Mesendoderm (in vitro differentiated cells): ENCODE measurements at regions not wholly inside any gene's neighbourhood (a gene's known extent, or its start where the extent isn't known, plus 50 kb on each side); places are given as distances from the start of the nearest gene placed in this dataset.

Experiments
- DNase-seq: peaks from one replicate; pipeline ENCODE4 v3.0.0; 2013
- H2AK5ac ChIP-seq: 2 replicates; pipeline ENCODE4 v1.6.1; 2013; ENCODE audit warnings: low read length, inconsistent platforms
- H2BK120ac ChIP-seq: 2 replicates; pipeline ENCODE4 v1.6.1; 2013; ENCODE audit warnings: low read depth, mild to moderate bottlenecking, low read length, moderate library complexity, mixed read lengths
- H2BK15ac ChIP-seq: replicated peaks from 2 replicates; pipeline ENCODE4 v1.6.1; 2013; ENCODE audit warnings: low read depth, mild to moderate bottlenecking, moderate library complexity
- H2BK5ac ChIP-seq: 2 replicates; pipeline ENCODE4 v1.6.1; 2013; ENCODE audit warnings: low read length, inconsistent platforms
- H3K18ac ChIP-seq: 2 replicates; pipeline ENCODE4 v1.6.1; 2013; ENCODE audit warnings: mild to moderate bottlenecking, low read length, mixed read lengths
- H3K23ac ChIP-seq: one replicate; pipeline ENCODE4 v1.6.1; 2013; ENCODE audit warnings: low read length
- H3K27ac ChIP-seq: 2 replicates; pipeline ENCODE4 v1.5.1; 2013; ENCODE audit warnings: low read depth, mild to moderate bottlenecking, inconsistent platforms, low read length, moderate library complexity
- H3K27me3 ChIP-seq: 2 replicates; pipeline ENCODE4 v1.6.1; 2013; ENCODE audit warnings: low read length, control low read depth, mild to moderate bottlenecking, inconsistent platforms; ENCODE audit not compliant: insufficient read depth, poor library complexity
- H3K36me3 ChIP-seq: 2 replicates; pipeline ENCODE4 v1.6.1; 2013; ENCODE audit warnings: low read length, inconsistent platforms; ENCODE audit not compliant: control insufficient read depth, insufficient read depth
- H3K4ac ChIP-seq: one replicate; pipeline ENCODE4 v1.6.1; 2013; ENCODE audit warnings: low read depth, mild to moderate bottlenecking, low read length, moderate library complexity
- H3K4me1 ChIP-seq: 2 replicates; pipeline ENCODE4 v1.6.1; 2013; ENCODE audit warnings: low read depth, low read length, inconsistent platforms; ENCODE audit not compliant: control insufficient read depth
- H3K4me2 ChIP-seq: 2 replicates; pipeline ENCODE4 v1.6.1; 2013; ENCODE audit warnings: low read length
- H3K4me3 ChIP-seq: 2 replicates; pipeline ENCODE4 v1.5.1; 2013; ENCODE audit warnings: mild to moderate bottlenecking, low read length
- H3K56ac ChIP-seq: one replicate; pipeline ENCODE4 v1.6.1; 2013; ENCODE audit warnings: low read length
- H3K79me1 ChIP-seq: 2 replicates; pipeline ENCODE4 v1.6.1; 2013; ENCODE audit warnings: low read length, inconsistent platforms
- H3K79me2 ChIP-seq: 2 replicates; pipeline ENCODE4 v1.6.1; 2013; ENCODE audit warnings: mild to moderate bottlenecking, low read length; ENCODE audit not compliant: control insufficient read depth, insufficient read depth
- H3K9ac ChIP-seq: 2 replicates; pipeline ENCODE4 v1.6.1; 2013; ENCODE audit warnings: low read length, inconsistent platforms
- H4K5ac ChIP-seq: one replicate; pipeline ENCODE4 v1.6.1; 2013; ENCODE audit warnings: low read length
- H4K8ac ChIP-seq: one replicate; pipeline ENCODE4 v1.6.1; 2013; ENCODE audit warnings: low read depth, mild to moderate bottlenecking, control low read depth, low read length, moderate library complexity
- WGBS: extraction: QIAGEN DNeasy Blood & Tissue Kit; methylation state at CpG from one replicate; pipeline ENCODE4 v1.1.7; 2013; ENCODE audit warnings: low lambda C conversion rate, missing lambda C conversion rate; ENCODE audit not compliant: insufficient coverage; ENCODE audit errors: extremely low coverage; 5-methylcytosine and 5-hydroxymethylcytosine counted together

DNA sequence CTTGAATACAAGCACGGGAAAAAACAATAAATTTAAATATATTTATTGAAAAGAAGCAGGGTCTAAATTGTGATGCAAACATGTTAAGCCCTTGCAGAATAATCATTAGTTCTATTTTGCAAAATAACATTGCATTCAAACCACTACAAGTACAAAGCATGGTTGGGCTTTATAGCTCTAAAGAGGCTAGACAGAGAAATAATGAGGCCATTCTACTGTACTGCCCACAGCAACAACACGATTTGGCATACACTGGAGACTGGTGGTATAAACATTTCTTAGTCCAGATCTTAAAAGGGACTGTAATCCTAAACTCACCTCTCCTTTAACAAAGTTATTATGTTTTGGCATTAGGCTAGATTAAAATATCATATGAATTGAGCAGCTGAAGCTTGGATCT lies 204.3 kb upstream of the LRIG1 start:
- no peak overlapping the region for H3K23ac ChIP-seq
- H2BK120ac ChIP-seq, result no peak overlapping the region
- no peak for DNase-seq
- no peak overlapping the region for H3K4me2 ChIP-seq
- no peak overlapping the region for H4K8ac ChIP-seq
- H3K4ac ChIP-seq, result no peak overlapping the region
- no peak overlapping the region for H2BK5ac ChIP-seq
- WGBS, result no CpG with 5 or more reads among the region's 2 CpGs
- no peaks in the 10 kb centered on the region for H3K36me3 ChIP-seq
- no peak overlapping the region for H3K4me3 ChIP-seq
- no peak overlapping the region for H2AK5ac ChIP-seq
- no peak overlapping the region for H3K27ac ChIP-seq
- H4K5ac ChIP-seq, result no peak overlapping the region
- no peaks in the 10 kb centered on the region for H3K79me2 ChIP-seq
- no peak overlapping the region for H3K9ac ChIP-seq
- H3K4me1 ChIP-seq, result no peaks in the 10 kb centered on the region
- H3K18ac ChIP-seq, result no peak overlapping the region
- H3K27me3 ChIP-seq, result no peaks in the 10 kb centered on the region
- H2BK15ac ChIP-seq, result no peak overlapping the region
- no peaks in the 10 kb centered on the region for H3K79me1 ChIP-seq
- H3K56ac ChIP-seq, result no peak overlapping the region

DNA sequence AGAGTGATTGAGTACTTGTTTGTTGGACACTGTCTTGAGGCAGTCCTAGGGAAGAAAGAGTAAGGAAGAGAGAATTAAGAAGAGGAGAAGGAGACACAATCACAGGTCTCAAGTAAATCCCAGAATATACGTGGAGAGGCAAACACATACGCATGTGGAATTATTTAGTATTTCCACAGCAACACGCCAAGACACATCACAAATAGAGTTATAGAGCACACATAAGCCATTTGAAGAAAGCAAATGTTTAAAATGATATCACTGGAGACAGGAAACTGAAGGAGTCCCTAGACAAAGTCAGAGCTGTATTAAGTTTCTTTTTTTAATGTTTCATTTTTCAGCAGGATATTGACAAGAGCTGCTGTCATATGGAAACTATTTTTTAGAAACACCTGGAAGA lies 206.1 kb upstream of the LRIG1 start:
- Histone ChIP-seq H2BK5ac (no peak overlapping the region), H3K27ac (no peak overlapping the region), H3K36me3 (no peaks in the 10 kb centered on the region), H2AK5ac (no peak overlapping the region), H4K5ac (no peak overlapping the region), H3K4ac (no peak overlapping the region), H3K4me3 (no peak overlapping the region), H3K79me2 (no peaks in the 10 kb centered on the region), H3K9ac (no peak overlapping the region), H4K8ac (no peak overlapping the region), H3K56ac (no peak overlapping the region), H2BK15ac (no peak overlapping the region), H2BK120ac (no peak overlapping the region), H3K27me3 (no peaks in the 10 kb centered on the region), H3K4me2 (no peak overlapping the region), H3K23ac (no peak overlapping the region), H3K18ac (no peak overlapping the region), H3K79me1 (no peaks in the 10 kb centered on the region), H3K4me1 (no peaks in the 10 kb centered on the region)
- no CpG with 5 or more reads among the region's 3 CpGs for WGBS
- no peak for DNase-seq

DNA sequence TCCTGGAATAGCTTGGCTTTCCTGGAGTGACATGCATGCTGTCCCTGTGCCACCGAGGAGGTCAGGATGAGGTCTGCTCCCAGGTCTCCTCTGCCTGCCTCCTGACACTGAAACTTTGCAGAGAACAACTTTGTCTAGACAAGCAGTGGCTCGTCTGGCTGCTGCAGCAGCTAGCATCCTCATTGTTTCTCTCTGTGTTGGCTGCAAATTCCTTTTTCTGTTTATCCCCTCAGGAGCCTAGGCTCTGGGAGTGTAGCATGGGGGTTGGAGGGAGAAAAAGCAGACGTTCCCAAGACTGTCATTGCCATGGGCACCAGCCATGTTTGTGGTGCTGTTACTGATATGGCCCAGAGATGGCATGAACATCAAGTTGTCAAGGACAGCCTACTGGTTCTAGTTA lies 208.7 kb upstream of the LRIG1 start:
- Histone ChIP-seq H3K79me2 (no peaks in the 10 kb centered on the region), H2BK120ac (no peak overlapping the region), H3K27ac (no peak overlapping the region)

DNA sequence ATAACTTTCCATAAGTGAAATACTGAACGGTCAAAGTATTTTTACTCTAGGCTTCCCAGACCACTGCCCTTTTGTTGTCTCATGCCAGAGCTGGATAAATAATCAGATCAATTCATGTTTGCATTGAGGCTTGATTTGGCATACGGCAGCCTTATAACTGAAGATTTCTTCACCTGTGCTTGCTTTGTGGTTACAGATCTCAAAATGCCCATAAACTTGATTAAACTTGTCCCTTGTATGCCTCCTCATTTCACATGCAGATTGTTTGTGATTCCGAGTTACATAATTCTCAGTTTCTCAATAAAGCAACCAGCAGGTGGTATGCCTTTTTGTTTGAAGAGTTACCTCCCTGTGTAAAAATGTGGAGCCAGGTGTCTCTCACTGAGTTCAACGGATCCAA lies 211.4 kb upstream of the LRIG1 start:
- WGBS, result no CpG with 5 or more reads among the region's 4 CpGs
- no peak overlapping the region for H2BK120ac ChIP-seq
- DNase-seq, result no peak

More for the DNA sequence above, 208.7 kb upstream of the LRIG1 start:
- Histone ChIP-seq H3K36me3 (no peaks in the 10 kb centered on the region), H4K5ac (no peak overlapping the region), H4K8ac (no peak overlapping the region), H3K4me1 (peaks cover 2% of the 10 kb centered on the region), H3K56ac (no peak overlapping the region), H3K4me2 (no peak overlapping the region), H3K4ac (no peak overlapping the region), H3K27me3 (no peaks in the 10 kb centered on the region), H2AK5ac (no peak overlapping the region), H2BK5ac (no peak overlapping the region), H3K18ac (no peak overlapping the region), H3K23ac (no peak overlapping the region), H3K79me1 (no peaks in the 10 kb centered on the region), H3K4me3 (no peak overlapping the region), H3K9ac (no peak overlapping the region), H2BK15ac (no peak overlapping the region)
- no peak for DNase-seq
- WGBS, result no CpG with 5 or more reads among the region's 3 CpGs

DNA sequence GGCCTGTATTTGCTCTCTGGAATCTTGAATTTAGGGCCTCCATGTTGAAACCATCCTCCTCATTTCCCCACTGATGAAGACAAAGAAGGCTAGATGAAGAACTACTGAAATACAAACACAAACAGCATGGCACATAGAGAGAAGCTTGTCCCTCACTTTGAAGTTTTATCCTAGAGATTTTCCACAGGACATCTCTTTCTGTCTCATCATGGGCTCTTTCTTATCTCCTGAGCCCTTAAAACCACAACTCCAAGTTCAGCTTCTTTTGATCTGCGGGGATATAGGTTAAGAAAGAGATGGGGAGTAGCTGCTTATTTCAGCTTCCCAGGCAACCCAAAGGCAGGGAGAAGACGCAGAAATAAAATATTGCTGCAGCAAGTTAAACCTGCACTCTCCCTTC lies 213.1 kb upstream of the LRIG1 start:
- Histone ChIP-seq H3K79me1 (no peaks in the 10 kb centered on the region), H2AK5ac (no peak overlapping the region)

More for the DNA sequence above, 211.4 kb upstream of the LRIG1 start:
- Histone ChIP-seq H3K4me1 (peaks cover 2% of the 10 kb centered on the region), H3K18ac (no peak overlapping the region), H4K8ac (no peak overlapping the region), H3K23ac (no peak overlapping the region), H3K79me2 (no peaks in the 10 kb centered on the region), H4K5ac (no peak overlapping the region), H3K4me3 (no peak overlapping the region), H2AK5ac (no peak overlapping the region), H3K79me1 (no peaks in the 10 kb centered on the region), H3K27me3 (no peaks in the 10 kb centered on the region), H3K4ac (no peak overlapping the region), H3K27ac (no peak overlapping the region), H2BK5ac (no peak overlapping the region), H3K56ac (no peak overlapping the region), H3K9ac (no peak overlapping the region), H3K36me3 (no peaks in the 10 kb centered on the region), H2BK15ac (no peak overlapping the region), H3K4me2 (no peak overlapping the region)

DNA sequence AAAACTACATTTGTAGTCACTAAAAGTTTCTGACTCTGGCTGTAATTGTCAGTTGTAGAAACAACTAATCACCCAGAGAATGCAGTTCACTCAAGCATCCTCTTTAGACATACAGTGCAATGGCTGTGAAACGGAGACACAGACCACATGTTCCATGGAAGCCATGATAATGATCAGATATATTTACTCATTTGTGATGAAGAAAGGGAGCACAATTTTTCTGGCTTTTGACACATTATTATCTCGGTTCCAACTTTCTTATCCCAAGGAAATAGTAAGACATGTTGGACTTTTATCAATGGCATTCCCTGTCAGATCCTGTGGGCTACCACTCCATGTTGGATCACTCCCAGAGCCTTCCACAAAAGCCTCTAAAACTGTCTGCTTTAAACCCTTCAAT lies 215.0 kb upstream of the LRIG1 start:
- no peak for DNase-seq
- Histone ChIP-seq H3K27ac (no peak overlapping the region), H3K36me3 (no peaks in the 10 kb centered on the region), H4K5ac (no peak overlapping the region), H4K8ac (no peak overlapping the region), H3K23ac (no peak overlapping the region), H3K56ac (no peak overlapping the region), H3K4ac (no peak overlapping the region), H2BK15ac (no peak overlapping the region), H3K18ac (no peak overlapping the region), H3K27me3 (no peaks in the 10 kb centered on the region), H3K4me3 (no peak overlapping the region), H3K9ac (no peak overlapping the region), H3K79me1 (no peaks in the 10 kb centered on the region), H2AK5ac (no peak overlapping the region), H2BK120ac (no peak overlapping the region), H2BK5ac (no peak overlapping the region), H3K4me1 (peaks cover 2% of the 10 kb centered on the region), H3K79me2 (no peaks in the 10 kb centered on the region), H3K4me2 (no peak overlapping the region)
- no CpG with 5 or more reads among the region's 2 CpGs for WGBS

More for the DNA sequence above, 213.1 kb upstream of the LRIG1 start:
- Histone ChIP-seq H3K23ac (no peak overlapping the region), H2BK15ac (no peak overlapping the region), H2BK120ac (no peak overlapping the region), H3K9ac (no peak overlapping the region), H3K4me1 (peaks cover 2% of the 10 kb centered on the region), H3K56ac (no peak overlapping the region), H3K18ac (no peak overlapping the region), H4K5ac (no peak overlapping the region), H3K4ac (no peak overlapping the region), H3K4me2 (no peak overlapping the region), H3K27ac (no peak overlapping the region), H3K4me3 (no peak overlapping the region), H2BK5ac (no peak overlapping the region), H4K8ac (no peak overlapping the region), H3K36me3 (no peaks in the 10 kb centered on the region), H3K27me3 (no peaks in the 10 kb centered on the region), H3K79me2 (no peaks in the 10 kb centered on the region)
- no CpG with 5 or more reads among the region's 2 CpGs for WGBS
- DNase-seq, result no peak
